Karpas-422 (cell line): ENCODE measurements at regions not wholly inside any gene's neighbourhood (a gene's known extent, or its start where the extent isn't known, plus 50 kb on each side); places are given as distances from the start of the nearest gene placed in this dataset.

Experiments used
- DNase-seq: peaks from one replicate; pipeline ENCODE4 v3.0.0-alpha.2; 2015
- H2AFZ ChIP-seq: fragments of 200-600 bp; sonication (generic); 2 replicates; pipeline ENCODE4 v1.6.1; 2014; ENCODE audit warnings: antibody characterized with exemption, low read length, mixed read lengths
- H3K27ac ChIP-seq: fragments of 200-600 bp; sonication (generic); 2 replicates; pipeline ENCODE4 v1.5.1; 2014; ENCODE audit warnings: mild to moderate bottlenecking, low read length, moderate library complexity
- H3K27me3 ChIP-seq: fragments of 200-600 bp; sonication (generic); 2 replicates; pipeline ENCODE4 v1.6.1; 2014; ENCODE audit warnings: low read length, mixed read lengths
- H3K36me3 ChIP-seq: fragments of 200-600 bp; sonication (generic); 2 replicates; pipeline ENCODE4 v1.6.1; 2014; ENCODE audit warnings: low read length, mixed read lengths; ENCODE audit not compliant: insufficient read depth
- H3K4me1 ChIP-seq: fragments of 200-600 bp; sonication (generic); 2 replicates; pipeline ENCODE4 v1.6.1; 2014; ENCODE audit warnings: mild to moderate bottlenecking, low read length, mixed read lengths
- H3K4me2 ChIP-seq: fragments of 200-600 bp; sonication (generic); 2 replicates; pipeline ENCODE4 v1.6.1; 2014; ENCODE audit warnings: low read length, low read depth, mild to moderate bottlenecking; ENCODE audit not compliant: poor library complexity, severe bottlenecking
- H3K4me3 ChIP-seq: fragments of 200-600 bp; sonication (generic); 2 replicates; pipeline ENCODE4 v1.5.1; 2014; ENCODE audit warnings: mild to moderate bottlenecking, antibody characterized with exemption, low read length, mixed read lengths
- H3K79me2 ChIP-seq: fragments of 200-600 bp; sonication (generic); 2 replicates; pipeline ENCODE4 v1.6.1; 2014; ENCODE audit warnings: mild to moderate bottlenecking, low read length, mixed read lengths
- H3K9ac ChIP-seq: fragments of 200-600 bp; sonication (generic); 2 replicates; pipeline ENCODE4 v1.6.0; 2014; ENCODE audit warnings: low read length
- H3K9me2 ChIP-seq: fragments of 200-600 bp; sonication (generic), shearing (Covaris generic); replicated peaks from 2 replicates; pipeline ENCODE4 v1.6.0; 2014; ENCODE audit warnings: mild to moderate bottlenecking, low read length, moderate library complexity; ENCODE audit not compliant: insufficient read depth
- H3K9me3 ChIP-seq: fragments of 300-700, 200-600 bp; sonication (generic); 2 replicates; pipeline ENCODE4 v1.6.1; 2014; ENCODE audit warnings: low read length, mixed read lengths
- H4K20me1 ChIP-seq: fragments of 200-600 bp; sonication (generic); 2 replicates; pipeline ENCODE4 v1.6.1; 2014; ENCODE audit warnings: mild to moderate bottlenecking, antibody characterized with exemption, low read length, low read depth; ENCODE audit not compliant: insufficient read depth

DNA sequence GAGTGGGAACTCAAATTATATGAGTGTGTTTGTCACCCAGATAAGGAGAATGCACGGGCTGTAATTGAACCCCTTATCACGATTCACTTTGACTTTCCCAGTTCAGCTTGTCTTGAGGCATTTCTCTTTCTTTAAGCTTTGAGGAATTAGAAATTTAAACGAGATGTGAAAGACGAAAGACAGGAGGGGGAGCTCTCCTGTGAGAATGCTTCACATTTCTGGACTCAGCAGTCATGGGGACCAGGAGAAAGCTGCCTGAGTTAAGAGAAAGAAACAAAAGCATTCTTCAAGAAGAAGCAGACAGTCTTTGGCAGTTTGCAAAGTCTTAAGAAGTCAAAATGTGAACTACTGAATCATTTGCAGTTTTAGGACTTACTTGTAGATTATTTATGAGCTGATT is 205.6 kb downstream of the NECTIN3 start:
- no peak for DNase-seq
- Histone ChIP-seq H4K20me1 (no peaks in the 10 kb centered on the region), H3K4me2 (no peak overlapping the region), H2AFZ (no peak overlapping the region), H3K36me3 (no peaks in the 10 kb centered on the region), H3K9ac (no peak overlapping the region), H3K79me2 (no peaks in the 10 kb centered on the region), H3K4me3 (no peak overlapping the region), H3K4me1 (no peaks in the 10 kb centered on the region), H3K27me3 (no peaks in the 10 kb centered on the region), H3K27ac (no peak overlapping the region), H3K9me2 (no peaks in the 10 kb centered on the region), H3K9me3 (no peaks in the 10 kb centered on the region)

DNA sequence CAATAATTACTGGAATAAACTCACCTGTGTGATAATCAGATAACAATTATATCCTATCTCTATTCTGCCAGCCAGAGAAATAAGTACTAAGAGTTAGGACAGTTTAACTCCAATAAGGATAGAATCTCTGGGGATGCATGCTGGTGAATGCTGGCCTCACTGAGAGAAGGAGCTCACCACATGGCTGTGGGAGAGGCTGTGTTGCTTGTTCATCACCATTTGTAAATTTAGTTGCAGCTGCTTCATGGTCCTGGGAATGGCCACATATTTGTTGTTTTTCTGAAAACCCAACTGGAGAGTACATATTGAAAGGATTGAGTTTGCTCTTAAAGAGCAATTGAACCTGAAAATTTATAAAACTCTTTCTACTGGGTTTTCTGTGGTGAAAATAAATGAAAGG is 207.3 kb downstream of the NECTIN3 start:
- H3K9me3 ChIP-seq, result no peaks in the 10 kb centered on the region
- no peaks in the 10 kb centered on the region for H4K20me1 ChIP-seq
- H3K4me3 ChIP-seq, result no peak overlapping the region
- no peaks in the 10 kb centered on the region for H3K36me3 ChIP-seq
- no peak for DNase-seq
- H2AFZ ChIP-seq, result no peak overlapping the region
- no peak overlapping the region for H3K27ac ChIP-seq
- no peak overlapping the region for H3K9ac ChIP-seq
- no peaks in the 10 kb centered on the region for H3K27me3 ChIP-seq
- H3K4me1 ChIP-seq, result no peaks in the 10 kb centered on the region
- no peak overlapping the region for H3K4me2 ChIP-seq
- H3K79me2 ChIP-seq, result no peaks in the 10 kb centered on the region
- no peaks in the 10 kb centered on the region for H3K9me2 ChIP-seq

GRCh38 chr3:111282024-111282423 is 210.4 kb downstream of the NECTIN3 start:
- Histone ChIP-seq H3K27ac (no peak overlapping the region), H2AFZ (no peak overlapping the region), H3K9me2 (0 out of 2 replicates have a peak, but pooled peaks cover under 1% of the 10 kb centered on the region), H3K79me2 (no peaks in the 10 kb centered on the region), H3K9me3 (no peaks in the 10 kb centered on the region), H3K4me3 (no peak overlapping the region), H3K9ac (no peak overlapping the region), H3K4me1 (peaks cover 7% of the 10 kb centered on the region), H3K4me2 (no peak overlapping the region), H3K27me3 (no peaks in the 10 kb centered on the region), H4K20me1 (no peaks in the 10 kb centered on the region), H3K36me3 (no peaks in the 10 kb centered on the region)
- DNase-seq, result no peak

- DNase-seq, result no peak
- H3K4me3 ChIP-seq, result no peak overlapping the region
- H2AFZ ChIP-seq, result no peak overlapping the region
- no peak overlapping the region for H3K27ac ChIP-seq
- no peaks in the 10 kb centered on the region for H3K79me2 ChIP-seq
- H3K9me2 ChIP-seq, result 0 out of 2 replicates have a peak, but pooled peaks cover 4% of the 10 kb centered on the region
- H4K20me1 ChIP-seq, result no peaks in the 10 kb centered on the region
- H3K4me1 ChIP-seq, result peaks cover 7% of the 10 kb centered on the region
- no peaks in the 10 kb centered on the region for H3K9me3 ChIP-seq
- no peak overlapping the region for H3K9ac ChIP-seq
- H3K36me3 ChIP-seq, result no peaks in the 10 kb centered on the region
- H3K4me2 ChIP-seq, result no peak overlapping the region
- no peaks in the 10 kb centered on the region for H3K27me3 ChIP-seq
Measured at GRCh38 chr3:111283165-111283564, 211.5 kb downstream of the NECTIN3 start.

DNA sequence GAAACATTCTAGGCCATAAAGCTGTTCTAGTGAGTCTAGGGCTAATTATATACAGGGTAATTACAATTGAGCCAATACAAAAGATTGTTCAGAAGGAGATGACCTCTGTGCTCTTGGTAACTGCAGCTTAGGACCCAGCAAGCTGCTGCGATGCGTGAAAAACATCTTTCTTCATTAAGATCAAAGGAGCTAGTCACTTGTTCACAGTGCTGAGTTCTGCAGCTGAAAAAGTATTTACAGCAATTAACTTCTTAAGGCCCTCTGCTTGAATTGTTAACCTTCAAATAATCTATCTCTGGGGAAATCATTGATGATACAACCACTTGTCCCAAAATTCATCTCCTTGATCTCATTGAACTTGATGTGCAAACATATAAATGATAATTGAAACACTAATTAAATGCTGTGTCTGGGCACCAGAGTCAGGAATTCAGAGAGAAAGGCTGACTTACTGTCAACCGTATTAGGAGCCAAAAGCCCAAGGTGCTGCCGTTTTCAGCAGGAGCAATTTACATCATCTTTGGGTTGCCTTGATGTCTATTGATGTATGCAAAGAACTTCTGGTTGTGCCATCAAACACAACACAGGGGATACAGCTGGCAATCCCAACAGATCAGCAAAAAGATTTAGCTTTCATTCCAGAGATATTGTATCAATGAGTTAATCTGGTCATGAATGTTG is 213.0 kb downstream of the NECTIN3 start:
- no peak overlapping the region for H3K4me3 ChIP-seq
- H3K9ac ChIP-seq, result no peak overlapping the region
- no peak overlapping the region for H3K27ac ChIP-seq
- H2AFZ ChIP-seq, result no peak overlapping the region
- H3K36me3 ChIP-seq, result no peaks in the 10 kb centered on the region
- no peaks in the 10 kb centered on the region for H3K27me3 ChIP-seq
- no peak for DNase-seq
- H3K4me2 ChIP-seq, result no peak overlapping the region
- no peaks in the 10 kb centered on the region for H4K20me1 ChIP-seq
- H3K9me2 ChIP-seq, result 0 out of 2 replicates have a peak, but pooled peaks cover 4% of the 10 kb centered on the region
- H3K4me1 ChIP-seq, result peaks cover 7% of the 10 kb centered on the region
- no peaks in the 10 kb centered on the region for H3K79me2 ChIP-seq
- H3K9me3 ChIP-seq, result no peaks in the 10 kb centered on the region

DNA sequence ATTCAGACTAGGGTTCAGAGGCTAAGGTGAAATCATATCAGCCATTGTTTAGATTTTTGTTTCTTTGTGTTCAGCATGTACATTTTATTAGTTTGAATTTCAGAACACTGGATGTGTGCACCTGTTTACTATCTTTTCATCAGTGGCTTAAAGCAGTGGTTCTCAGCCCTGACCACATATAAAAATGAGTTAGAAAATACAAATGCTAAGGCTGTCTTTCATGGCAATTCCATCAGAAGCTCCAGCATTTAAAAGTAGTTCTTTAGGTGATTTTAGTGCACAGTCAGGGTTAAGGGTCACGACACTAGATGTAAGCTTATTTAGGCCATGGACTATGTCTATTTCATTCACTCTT is 213.5 kb downstream of the NECTIN3 start:
- H3K27me3 ChIP-seq, result no peaks in the 10 kb centered on the region
- no peaks in the 10 kb centered on the region for H3K36me3 ChIP-seq
- H4K20me1 ChIP-seq, result no peaks in the 10 kb centered on the region
- no peak overlapping the region for H3K4me2 ChIP-seq
- 0 out of 2 replicates have a peak, but pooled peaks cover 4% of the 10 kb centered on the region for H3K9me2 ChIP-seq
- H3K9me3 ChIP-seq, result no peaks in the 10 kb centered on the region
- no peak overlapping the region for H3K9ac ChIP-seq
- H3K79me2 ChIP-seq, result no peaks in the 10 kb centered on the region
- no peak overlapping the region for H3K4me3 ChIP-seq
- H2AFZ ChIP-seq, result no peak overlapping the region
- H3K27ac ChIP-seq, result no peak overlapping the region
- H3K4me1 ChIP-seq, result peaks cover 7% of the 10 kb centered on the region
- DNase-seq, result no peak

- Histone ChIP-seq H4K20me1 (no peaks in the 10 kb centered on the region), H3K4me2 (no peak overlapping the region), H3K27me3 (no peaks in the 10 kb centered on the region), H3K9me2 (0 out of 2 replicates have a peak, but pooled peaks cover 4% of the 10 kb centered on the region), H3K9me3 (no peaks in the 10 kb centered on the region), H3K79me2 (no peaks in the 10 kb centered on the region), H3K9ac (no peak overlapping the region), H3K27ac (no peak overlapping the region), H3K4me3 (no peak overlapping the region), H3K36me3 (no peaks in the 10 kb centered on the region), H2AFZ (no peak overlapping the region), H3K4me1 (peaks cover 7% of the 10 kb centered on the region)
- DNase-seq, result no peak
Measured at GRCh38 chr3:111285694-111286093, 214.1 kb downstream of the NECTIN3 start.

- no peak for DNase-seq
- H4K20me1 ChIP-seq, result no peaks in the 10 kb centered on the region
- no peaks in the 10 kb centered on the region for H3K27me3 ChIP-seq
- H3K4me2 ChIP-seq, result no peak overlapping the region
- H3K4me3 ChIP-seq, result no peak overlapping the region
- H3K9ac ChIP-seq, result no peak overlapping the region
- no peak overlapping the region for H2AFZ ChIP-seq
- 0 out of 2 replicates have a peak, but pooled peaks cover 4% of the 10 kb centered on the region for H3K9me2 ChIP-seq
- H3K9me3 ChIP-seq, result no peaks in the 10 kb centered on the region
- H3K27ac ChIP-seq, result no peak overlapping the region
- H3K4me1 ChIP-seq, result peaks cover 7% of the 10 kb centered on the region
- H3K79me2 ChIP-seq, result no peaks in the 10 kb centered on the region
- H3K36me3 ChIP-seq, result no peaks in the 10 kb centered on the region
Measured at GRCh38 chr3:111286746-111287145, 215.1 kb downstream of the NECTIN3 start.
